IPS-20b (cell line): ENCODE measurements at regions not wholly inside any gene's neighbourhood (a gene's known extent, or its start where the extent isn't known, plus 50 kb on each side); places are given as distances from the start of the nearest gene placed in this dataset.
"Not testable (repeated sequence)": the region's sequence is repeated elsewhere in the genome, so short reads cannot be mapped to it uniquely, and the experiment has no call there.

ENCODE experiments used
- H3K27ac ChIP-seq: one replicate; pipeline ENCODE4 v1.5.1; 2013; ENCODE audit warnings: low read length
- H3K27me3 ChIP-seq: 2 replicates; pipeline ENCODE4 v1.6.1; 2013; ENCODE audit warnings: mild to moderate bottlenecking, low read length, inconsistent platforms; ENCODE audit not compliant: insufficient read depth
- H3K36me3 ChIP-seq: 2 replicates; pipeline ENCODE4 v1.6.1; 2013; ENCODE audit warnings: low read depth, mild to moderate bottlenecking, inconsistent platforms, low read length, moderate library complexity; ENCODE audit not compliant: insufficient read depth
- H3K4me1 ChIP-seq: 2 replicates; pipeline ENCODE4 v1.6.1; 2013; ENCODE audit warnings: mild to moderate bottlenecking, control low read depth, inconsistent platforms, low read length, moderate library complexity; ENCODE audit not compliant: insufficient read depth
- H3K4me3 ChIP-seq: 2 replicates; pipeline ENCODE4 v1.5.1; 2013; ENCODE audit warnings: mild to moderate bottlenecking, low read length, inconsistent platforms
- H3K9ac ChIP-seq: 2 replicates; pipeline ENCODE4 v1.6.1; 2013; ENCODE audit warnings: low read depth, mild to moderate bottlenecking, inconsistent platforms, low read length, moderate library complexity
- H3K9me3 ChIP-seq: 2 replicates; pipeline ENCODE4 v1.6.1; 2013; ENCODE audit warnings: mild to moderate bottlenecking, low read depth, low read length, inconsistent platforms; ENCODE audit not compliant: insufficient read depth

DNA sequence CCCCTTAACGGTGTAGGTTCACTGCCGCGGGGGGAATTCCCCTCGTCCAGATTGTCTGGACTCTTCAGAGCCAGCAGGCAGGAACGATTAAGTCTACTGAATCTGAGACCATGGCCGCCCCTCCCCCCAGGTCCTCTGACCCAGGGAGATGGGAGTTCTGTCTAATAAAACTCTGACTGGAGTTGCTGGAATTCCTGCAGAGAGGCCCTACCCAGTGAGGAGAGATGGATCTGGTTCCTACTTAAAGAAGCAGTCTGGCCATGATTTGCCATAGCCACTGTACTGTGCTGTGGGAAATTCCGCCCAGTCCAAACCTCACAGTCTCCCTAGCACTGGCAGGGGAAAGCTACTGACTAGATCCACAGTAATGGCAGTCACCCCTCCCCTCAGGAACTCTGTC is 237.7 kb upstream of the RASA1 start:
- Histone ChIP-seq H3K9ac (no peak overlapping the region), H3K36me3 (no peaks in the 10 kb centered on the region), H3K27me3 (no peaks in the 10 kb centered on the region), H3K27ac (no peak overlapping the region), H3K4me3 (no peak overlapping the region), H3K4me1 (no peaks in the 10 kb centered on the region), H3K9me3 (no peaks in the 10 kb centered on the region)

DNA sequence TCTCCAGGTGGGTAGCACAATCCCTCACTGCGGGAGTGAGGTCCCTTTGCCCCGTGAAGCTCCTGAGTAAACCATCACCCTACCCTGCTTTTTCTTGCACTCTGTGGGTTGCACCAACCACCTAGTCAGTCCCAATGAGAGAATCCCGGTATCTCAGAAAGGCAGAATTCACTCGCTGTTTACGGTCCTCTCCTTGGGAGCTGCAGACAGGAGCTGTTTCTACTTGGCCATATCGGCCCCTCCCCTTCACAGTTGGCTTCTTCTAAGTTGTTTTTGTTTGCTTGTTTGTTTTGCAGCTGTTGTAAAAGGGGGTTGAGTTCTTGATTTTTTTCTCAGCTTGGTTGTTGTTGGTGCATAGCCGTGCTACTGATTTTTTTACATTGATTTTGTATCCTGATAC is 237.0 kb upstream of the RASA1 start:
- Histone ChIP-seq H3K27me3 (no peaks in the 10 kb centered on the region), H3K4me1 (no peaks in the 10 kb centered on the region), H3K4me3 (no peak overlapping the region), H3K27ac (no peak overlapping the region), H3K9me3 (no peaks in the 10 kb centered on the region), H3K9ac (no peak overlapping the region), H3K36me3 (no peaks in the 10 kb centered on the region)

GRCh38 chr5:87034557-87034956 is 233.1 kb upstream of the RASA1 start:
- Histone ChIP-seq H3K9me3 (no peaks in the 10 kb centered on the region), H3K36me3 (no peaks in the 10 kb centered on the region), H3K27ac (no peak overlapping the region), H3K4me1 (no peaks in the 10 kb centered on the region), H3K9ac (no peak overlapping the region), H3K4me3 (no peak overlapping the region), H3K27me3 (no peaks in the 10 kb centered on the region)

DNA sequence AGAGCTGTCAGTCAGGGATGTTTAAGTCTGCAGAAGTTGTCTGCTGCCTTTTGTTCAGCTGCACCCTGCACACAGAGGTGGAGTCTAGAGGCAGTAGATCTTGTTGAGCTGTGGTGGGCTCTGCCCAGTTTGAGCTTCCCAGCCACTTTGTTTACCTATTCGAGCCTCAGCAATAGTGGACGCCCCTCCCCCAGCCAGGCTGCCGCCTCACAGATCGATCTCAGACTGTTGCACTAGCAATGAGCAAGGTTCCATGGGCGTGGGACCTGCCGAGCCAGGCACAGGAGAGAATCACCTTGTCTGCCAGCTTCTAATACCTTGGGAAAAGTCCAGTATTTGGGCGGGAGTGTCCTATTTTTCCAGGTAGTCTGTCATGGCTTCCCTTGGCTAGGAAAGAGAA is 225.1 kb upstream of the RASA1 start:
- H3K9me3 ChIP-seq: no peaks in the 10 kb centered on the region
- no peaks in the 10 kb centered on the region for H3K27me3 ChIP-seq
- no peak overlapping the region for H3K27ac ChIP-seq
- H3K9ac ChIP-seq: no peak overlapping the region
- H3K4me1 ChIP-seq: no peaks in the 10 kb centered on the region
- H3K4me3 ChIP-seq: no peak overlapping the region
- H3K36me3 ChIP-seq: no peaks in the 10 kb centered on the region

- Histone ChIP-seq H3K4me1 (no peaks in the 10 kb centered on the region), H3K4me3 (no peak overlapping the region), H3K9me3 (peaks cover 18% of the 10 kb centered on the region; the same call in 1 of the 2 replicates), H3K9ac (no peak overlapping the region), H3K27me3 (no peaks in the 10 kb centered on the region), H3K36me3 (no peaks in the 10 kb centered on the region), H3K27ac (no peak overlapping the region)
Measured at GRCh38 chr5:87048156-87048555, 219.5 kb upstream of the RASA1 start.

- not testable (repeated sequence) for H3K9ac ChIP-seq, H3K27me3 ChIP-seq, H3K36me3 ChIP-seq, H3K4me3 ChIP-seq, H3K4me1 ChIP-seq, H3K27ac ChIP-seq
- H3K9me3 ChIP-seq: peaks cover 18% of the 10 kb centered on the region; the same call in 1 of the 2 replicates
Measured at GRCh38 chr5:87049012-87049411, 218.7 kb upstream of the RASA1 start.

- H3K4me1 ChIP-seq: no peaks in the 10 kb centered on the region
- H3K4me3 ChIP-seq: no peak overlapping the region
- H3K9me3 ChIP-seq: peaks cover 18% of the 10 kb centered on the region; the same call in 1 of the 2 replicates
- H3K27me3 ChIP-seq: no peaks in the 10 kb centered on the region
- H3K36me3 ChIP-seq: no peaks in the 10 kb centered on the region
- no peak overlapping the region for H3K27ac ChIP-seq
- H3K9ac ChIP-seq: no peak overlapping the region
Measured at GRCh38 chr5:87051502-87052113, 216.1 kb upstream of the RASA1 start.

DNA sequence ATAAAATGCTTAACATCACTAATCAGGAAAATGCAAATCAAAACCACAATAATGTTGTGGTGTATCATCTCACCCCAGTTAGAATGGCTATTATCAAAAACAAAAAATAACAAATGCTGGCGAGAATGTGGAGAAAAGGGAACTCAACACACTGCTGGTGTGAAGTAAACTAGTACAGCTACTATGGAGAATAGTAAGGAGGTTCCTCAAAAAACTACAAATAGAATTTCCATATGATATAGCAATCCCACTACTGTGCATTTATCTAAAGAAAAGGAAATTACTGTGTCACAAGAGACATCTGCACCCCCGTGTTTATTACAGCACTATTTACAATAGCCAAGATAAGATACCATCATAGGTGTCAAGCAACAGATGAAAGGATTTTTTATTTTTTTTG is 214.5 kb upstream of the RASA1 start:
- Histone ChIP-seq H3K36me3 (no peaks in the 10 kb centered on the region), H3K27me3 (no peaks in the 10 kb centered on the region), H3K9ac (no peak overlapping the region), H3K9me3 (peaks cover 20% of the 10 kb centered on the region; the same call in 1 of the 2 replicates), H3K4me3 (no peak overlapping the region), H3K4me1 (no peaks in the 10 kb centered on the region), H3K27ac (no peak overlapping the region)

GRCh38 chr5:87054821-87055220 is 212.9 kb upstream of the RASA1 start:
- H3K36me3 ChIP-seq: no peaks in the 10 kb centered on the region
- H3K4me3 ChIP-seq: no peak overlapping the region

DNA sequence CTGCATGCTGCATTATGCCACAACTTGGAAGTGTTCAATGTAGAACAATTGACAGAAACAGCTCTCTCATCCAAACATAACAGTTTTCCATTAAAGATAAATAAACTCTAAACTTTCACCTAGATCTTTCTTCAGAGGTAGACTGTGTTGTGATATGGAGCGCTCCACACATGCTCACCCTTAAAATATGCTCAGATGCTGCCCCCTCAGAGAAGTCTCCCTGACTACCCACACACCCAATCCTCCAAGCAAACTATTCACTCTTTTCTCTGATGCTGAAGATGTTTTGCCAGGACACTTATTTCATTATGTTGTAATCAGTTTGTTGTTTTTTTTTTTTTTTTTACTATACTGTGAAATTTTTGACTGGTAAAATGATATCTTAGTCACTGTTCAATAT is 206.6 kb upstream of the RASA1 start:
- no peaks in the 10 kb centered on the region for H3K4me1 ChIP-seq
- peaks cover 2% of the 10 kb centered on the region; the same call in 1 of the 2 replicates for H3K9me3 ChIP-seq
- H3K27me3 ChIP-seq: no peaks in the 10 kb centered on the region
- H3K4me3 ChIP-seq: no peak overlapping the region
- no peak overlapping the region for H3K9ac ChIP-seq
- no peaks in the 10 kb centered on the region for H3K36me3 ChIP-seq
- H3K27ac ChIP-seq: no peak overlapping the region

More at GRCh38 chr5:87054821-87055220, 212.9 kb upstream of the RASA1 start:
- no peaks in the 10 kb centered on the region for H3K4me1 ChIP-seq
- H3K9me3 ChIP-seq: peaks cover 14% of the 10 kb centered on the region; the same call in 1 of the 2 replicates
- no peak overlapping the region for H3K9ac ChIP-seq
- no peak overlapping the region for H3K27ac ChIP-seq
- no peaks in the 10 kb centered on the region for H3K27me3 ChIP-seq

DNA sequence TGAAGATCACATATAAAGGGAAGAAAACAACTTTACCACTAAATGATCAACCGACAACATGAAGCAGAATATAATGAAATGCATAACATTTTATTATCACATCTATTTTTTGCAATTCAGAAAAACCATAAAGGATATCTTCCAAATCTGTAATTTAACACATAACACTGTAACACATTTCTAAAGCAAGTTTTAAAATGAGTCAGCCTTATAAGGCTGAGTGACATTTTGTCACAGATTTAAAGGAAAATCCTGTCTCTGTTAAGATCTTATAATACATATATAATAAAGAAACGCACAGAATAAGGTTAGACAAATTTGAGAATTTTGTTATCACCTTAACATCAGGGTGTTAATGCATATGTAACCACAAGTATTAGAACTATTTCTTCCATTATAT is 198.4 kb upstream of the RASA1 start:
- Histone ChIP-seq H3K27me3 (no peaks in the 10 kb centered on the region), H3K9ac (no peak overlapping the region), H3K4me3 (no peak overlapping the region), H3K36me3 (no peaks in the 10 kb centered on the region), H3K9me3 (no peaks in the 10 kb centered on the region), H3K27ac (no peak overlapping the region), H3K4me1 (no peaks in the 10 kb centered on the region)

- Histone ChIP-seq H3K9ac (no peak overlapping the region), H3K27ac (no peak overlapping the region), H3K9me3 (no peaks in the 10 kb centered on the region)
Measured at GRCh38 chr5:87069974-87070608, 197.6 kb upstream of the RASA1 start.

More at GRCh38 chr5:87069974-87070608, 197.6 kb upstream of the RASA1 start:
- H3K4me1 ChIP-seq: no peaks in the 10 kb centered on the region
- H3K36me3 ChIP-seq: no peaks in the 10 kb centered on the region
- no peak overlapping the region for H3K4me3 ChIP-seq
- no peaks in the 10 kb centered on the region for H3K27me3 ChIP-seq
